Activated CD8-positive, alpha-beta memory T cell treated with anti-CD3 and anti-CD28 coated beads, Interleukin-2, amount 50 U/mL, for 1 hour (primary cell): ENCODE measurements at regions not wholly inside any gene's neighbourhood (a gene's known extent, or its start where the extent isn't known, plus 50 kb on each side); places are given as distances from the start of the nearest gene placed in this dataset.

Source experiments
- DNase-seq: peaks from one replicate; pipeline ENCODE4 v3.0.0-alpha.2; 2020; ENCODE audit errors: extremely low read depth

GRCh38 chr12:107624493-107624892 is 61.1 kb upstream of the PWP1 start:
- no peak for DNase-seq

GRCh38 chr12:107631715-107632114 is 53.9 kb upstream of the PWP1 start:
- no peak for DNase-seq

DNA sequence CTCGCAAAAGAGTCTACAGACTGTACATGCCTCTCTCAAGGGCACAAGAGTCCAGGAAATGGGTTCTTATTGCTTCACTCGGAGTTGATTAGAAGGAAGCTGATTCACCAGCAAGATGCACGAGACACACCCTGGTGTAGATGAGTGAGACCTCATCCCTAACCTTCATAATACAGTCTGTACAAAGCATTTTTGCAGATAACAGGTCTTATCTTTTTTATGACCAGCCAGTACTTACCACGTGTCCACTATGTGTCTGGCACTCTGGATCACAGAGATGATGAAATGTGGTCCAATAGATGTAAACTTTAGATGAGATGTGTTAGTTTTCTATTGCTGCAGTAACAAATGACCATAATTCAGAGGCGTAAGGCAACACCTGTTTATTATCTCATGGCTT is 53.4 kb upstream of the PWP1 start:
- DNase-seq: no peak

DNA sequence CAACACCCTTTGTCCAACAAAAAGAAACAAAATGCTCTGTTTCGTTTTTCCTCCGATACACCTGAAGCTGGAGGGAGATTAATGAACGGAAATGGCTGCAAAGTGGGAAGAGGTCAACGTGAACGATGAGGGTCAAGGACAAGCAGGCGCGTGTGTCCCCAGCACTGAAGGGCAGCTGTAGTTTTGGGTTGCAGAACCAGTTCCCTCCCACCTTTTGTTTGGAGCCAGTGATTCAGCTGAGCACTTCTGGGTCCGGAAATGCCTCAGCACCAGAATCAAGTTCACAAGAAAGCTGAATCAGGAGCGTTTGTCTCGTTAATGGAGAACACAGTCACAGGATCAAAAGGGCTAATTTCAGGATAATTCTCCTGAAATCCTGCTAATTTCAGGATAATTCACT is 51.1 kb upstream of the PWP1 start:
- DNase-seq: no peak

DNA sequence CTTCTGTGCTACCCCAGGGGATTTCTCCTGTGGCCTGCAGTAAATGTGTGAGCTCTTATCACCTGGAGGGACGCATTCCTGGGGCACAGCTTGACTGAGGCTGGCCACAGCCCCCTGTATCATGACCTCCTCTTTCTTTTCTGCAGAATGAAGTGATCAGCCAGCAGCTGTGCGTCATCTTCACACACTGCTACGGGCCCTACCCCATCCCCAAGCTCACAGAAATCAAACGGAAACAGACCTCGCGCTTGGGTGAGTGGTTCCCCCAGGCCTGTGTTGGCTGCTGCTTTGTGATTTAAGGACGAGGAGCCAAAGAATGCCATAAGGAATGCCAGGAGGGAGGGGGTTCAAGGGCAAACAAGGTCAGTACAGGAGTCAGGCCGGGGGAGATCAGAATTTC is 50.5 kb upstream of the PWP1 start:
- DNase-seq: no peak
